Chondrocyte (in vitro differentiated cells): ENCODE measurements at regions not wholly inside any gene's neighbourhood (a gene's known extent, or its start where the extent isn't known, plus 50 kb on each side); places are given as distances from the start of the nearest gene placed in this dataset.

Experiments
- DNase-seq: peaks from one replicate; pipeline ENCODE4 v3.0.0; 2021; ENCODE audit warnings: mixed read lengths, low spot score
- H3K27ac Mint-ChIP-seq: one replicate; pipeline ENCODE4 v1.8.0; 2021; ENCODE audit warnings: mild to moderate bottlenecking, moderate library complexity, mixed read lengths; ENCODE audit not compliant: unreplicated experiment
- H3K27me3 Mint-ChIP-seq: 2 replicates; pipeline ENCODE4 v1.8.0; 2021; ENCODE audit warnings: low read depth, mixed read lengths
- H3K36me3 Mint-ChIP-seq: 2 replicates; pipeline ENCODE4 v1.8.0; 2021; ENCODE audit warnings: low read depth, mixed read lengths
- H3K4me1 Mint-ChIP-seq: 2 replicates; pipeline ENCODE4 v1.8.0; 2021; ENCODE audit warnings: low read depth, mild to moderate bottlenecking, mixed read lengths
- H3K4me3 Mint-ChIP-seq: one replicate; pipeline ENCODE4 v1.8.0; 2021; ENCODE audit warnings: mild to moderate bottlenecking, moderate library complexity, mixed read lengths; ENCODE audit not compliant: unreplicated experiment
- H3K9me3 Mint-ChIP-seq: 2 replicates; pipeline ENCODE4 v1.8.0; 2021; ENCODE audit warnings: low read depth, mixed read lengths
- TF ChIP-seq, protein P1 (sequence below): fragments of 200-600 bp; sonication (generic); IDR thresholded peaks from 2 replicates; pipeline ENCODE4 v1.5.0; 2021; ENCODE audit warnings: antibody characterized with exemption, mild to moderate bottlenecking, moderate library complexity

GRCh38 chrX:97704474-97704873 is 820.8 kb downstream of the RPA4 start:
- Mint-ChIP-seq H3K9me3 (peaks cover 4% of the 10 kb centered on the region), H3K4me3 (no peak overlapping the region), H3K36me3 (no peaks in the 10 kb centered on the region), H3K27me3 (no peaks in the 10 kb centered on the region), H3K27ac (no peak overlapping the region), H3K4me1 (no peaks in the 10 kb centered on the region)
- no peak for DNase-seq
- TF ChIP-seq, protein P1, sequence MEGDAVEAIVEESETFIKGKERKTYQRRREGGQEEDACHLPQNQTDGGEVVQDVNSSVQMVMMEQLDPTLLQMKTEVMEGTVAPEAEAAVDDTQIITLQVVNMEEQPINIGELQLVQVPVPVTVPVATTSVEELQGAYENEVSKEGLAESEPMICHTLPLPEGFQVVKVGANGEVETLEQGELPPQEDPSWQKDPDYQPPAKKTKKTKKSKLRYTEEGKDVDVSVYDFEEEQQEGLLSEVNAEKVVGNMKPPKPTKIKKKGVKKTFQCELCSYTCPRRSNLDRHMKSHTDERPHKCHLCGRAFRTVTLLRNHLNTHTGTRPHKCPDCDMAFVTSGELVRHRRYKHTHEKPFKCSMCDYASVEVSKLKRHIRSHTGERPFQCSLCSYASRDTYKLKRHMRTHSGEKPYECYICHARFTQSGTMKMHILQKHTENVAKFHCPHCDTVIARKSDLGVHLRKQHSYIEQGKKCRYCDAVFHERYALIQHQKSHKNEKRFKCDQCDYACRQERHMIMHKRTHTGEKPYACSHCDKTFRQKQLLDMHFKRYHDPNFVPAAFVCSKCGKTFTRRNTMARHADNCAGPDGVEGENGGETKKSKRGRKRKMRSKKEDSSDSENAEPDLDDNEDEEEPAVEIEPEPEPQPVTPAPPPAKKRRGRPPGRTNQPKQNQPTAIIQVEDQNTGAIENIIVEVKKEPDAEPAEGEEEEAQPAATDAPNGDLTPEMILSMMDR: no peak

DNA sequence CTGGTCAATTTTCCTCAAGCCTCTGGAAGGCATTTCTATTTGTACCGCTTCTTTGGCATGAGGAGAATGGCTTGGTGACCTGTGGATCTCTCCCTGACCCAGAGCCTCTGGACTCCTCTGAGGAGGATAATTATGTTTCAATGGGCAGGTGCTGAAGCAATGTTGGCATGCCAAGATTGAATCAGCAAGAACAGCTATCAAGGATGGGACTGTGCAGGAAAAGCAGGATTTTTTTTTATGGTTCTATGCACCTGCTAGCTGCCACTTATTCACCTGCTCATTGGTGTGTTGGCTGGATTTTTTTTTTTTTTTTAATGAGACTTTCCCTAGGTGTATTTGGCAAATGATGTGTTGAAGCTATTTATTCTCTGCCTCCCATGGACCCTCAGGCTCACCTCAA is 821.2 kb downstream of the RPA4 start:
- H3K4me3 Mint-ChIP-seq: no peak overlapping the region
- no peaks in the 10 kb centered on the region for H3K36me3 Mint-ChIP-seq
- TF ChIP-seq, protein P1: no peak
- peaks cover 7% of the 10 kb centered on the region for H3K9me3 Mint-ChIP-seq
- H3K27ac Mint-ChIP-seq: no peak overlapping the region
- H3K4me1 Mint-ChIP-seq: no peaks in the 10 kb centered on the region
- no peak for DNase-seq
- no peaks in the 10 kb centered on the region for H3K27me3 Mint-ChIP-seq

DNA sequence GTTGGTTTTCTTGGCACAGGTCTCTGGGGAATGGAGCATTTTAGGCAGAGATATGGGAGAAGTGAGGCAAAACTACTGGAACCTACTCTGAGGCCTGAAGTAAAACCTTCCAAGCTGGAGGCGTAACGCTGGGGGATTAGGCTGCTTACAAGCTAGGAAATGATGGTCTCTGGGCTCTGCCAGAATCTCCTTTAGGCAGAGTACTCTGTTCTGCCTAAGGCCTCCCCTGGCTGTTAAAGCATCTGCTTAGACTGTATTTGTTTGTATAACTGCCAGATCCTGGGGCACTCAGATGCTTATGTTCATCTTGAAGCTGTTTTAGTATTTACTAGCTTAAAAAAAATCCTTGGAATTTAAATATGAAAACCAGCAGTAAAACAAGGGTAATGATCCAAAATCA is 822.2 kb downstream of the RPA4 start:
- Mint-ChIP-seq H3K27me3 (no peaks in the 10 kb centered on the region), H3K4me1 (no peaks in the 10 kb centered on the region), H3K36me3 (no peaks in the 10 kb centered on the region), H3K9me3 (peaks cover 7% of the 10 kb centered on the region), H3K27ac (no peak overlapping the region), H3K4me3 (no peak overlapping the region)
- TF ChIP-seq, protein P1: no peak
- DNase-seq: no peak

- Mint-ChIP-seq H3K27ac (no peak overlapping the region), H3K27me3 (no peaks in the 10 kb centered on the region), H3K9me3 (peaks cover 6% of the 10 kb centered on the region), H3K4me3 (no peak overlapping the region), H3K36me3 (no peaks in the 10 kb centered on the region), H3K4me1 (no peaks in the 10 kb centered on the region)
- DNase-seq: no peak
- TF ChIP-seq, protein P1: no peak
These were observed 830.4 kb downstream of the RPA4 start for GRCh38 chrX:97714072-97714471.

DNA sequence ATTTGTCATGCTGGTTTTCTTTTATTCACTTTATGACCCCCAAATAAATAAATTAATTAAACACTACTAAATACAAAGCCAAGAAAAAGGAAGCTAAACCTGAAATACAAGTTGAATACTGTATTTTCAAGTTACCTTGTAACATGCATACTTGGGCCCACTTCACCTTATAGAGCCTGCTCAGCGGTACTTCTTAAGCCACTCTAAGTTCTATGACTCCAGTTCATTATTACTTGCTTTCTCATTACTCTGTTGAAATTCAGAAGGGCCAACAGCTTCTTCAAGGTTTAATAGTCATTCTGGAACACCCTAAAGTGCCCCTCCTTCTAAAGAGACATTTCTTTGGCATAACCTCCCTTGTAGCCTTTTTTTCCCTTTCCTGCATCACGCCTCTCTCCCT is 844.5 kb downstream of the RPA4 start:
- Mint-ChIP-seq H3K4me3 (no peak overlapping the region), H3K27me3 (peaks cover 16% of the 10 kb centered on the region), H3K27ac (no peak overlapping the region), H3K4me1 (no peaks in the 10 kb centered on the region), H3K36me3 (no peaks in the 10 kb centered on the region), H3K9me3 (peaks cover 7% of the 10 kb centered on the region)
- DNase-seq: no peak
- TF ChIP-seq, protein P1: no peak
